Activated CD4-positive, alpha-beta memory T cell treated with anti-CD3 and anti-CD28 coated beads for 36 hours (primary cell): ENCODE measurements at regions not wholly inside any gene's neighbourhood (a gene's known extent, or its start where the extent isn't known, plus 50 kb on each side); places are given as distances from the start of the nearest gene placed in this dataset.

Source experiments
- CTCF ChIA-PET: fragments of 350-600 bp; sonication (Branson Sonifier 250); formaldehyde crosslinking; loops from one replicate; lab custom pipeline; 2021; ENCODE audit warnings: antibody characterized with exemption, inconsistent platforms; lab: Charles Lee
- POLR2A ChIA-PET: fragments of 350-600 bp; sonication (Branson Sonifier 250); formaldehyde crosslinking; loops from one replicate; lab custom pipeline; 2021; ENCODE audit warnings: antibody characterized with exemption; lab: Charles Lee
- DNase-seq: peaks from one replicate; pipeline ENCODE4 v3.0.0-alpha.2; 2020
- H3K27ac Mint-ChIP-seq: one replicate; pipeline ENCODE4 v1.8.0; 2021; ENCODE audit warnings: mixed read lengths
- H3K27me3 Mint-ChIP-seq: one replicate; pipeline ENCODE4 v1.8.0; 2021; ENCODE audit warnings: mixed read lengths
- H3K36me3 Mint-ChIP-seq: one replicate; pipeline ENCODE4 v1.8.0; 2021; ENCODE audit warnings: mixed read lengths
- H3K4me1 Mint-ChIP-seq: one replicate; pipeline ENCODE4 v1.8.0; 2021; ENCODE audit warnings: low read depth, mixed read lengths
- H3K4me3 Mint-ChIP-seq: one replicate; pipeline ENCODE4 v1.8.0; 2021; ENCODE audit warnings: mild to moderate bottlenecking, mixed read lengths
- H3K9me3 Mint-ChIP-seq: one replicate; pipeline ENCODE4 v1.8.0; 2021; ENCODE audit warnings: mixed read lengths
- intact Hi-C: fragments of 100-400 bp; cut with micrococcal nuclease; formaldehyde crosslinking; loops from one replicate; pipeline ENCODE4 v1.15.1; 2023

GRCh38 chr15:91784973-91785709 is 68.4 kb upstream of the SLCO3A1 start:
- Mint-ChIP-seq H3K36me3 (no peaks in the 10 kb centered on the region), H3K27me3 (peaks cover 17% of the 10 kb centered on the region), H3K4me1 (no peaks in the 10 kb centered on the region), H3K9me3 (no peaks in the 10 kb centered on the region), H3K27ac (no peak overlapping the region), H3K4me3 (no peak overlapping the region)
- DNase-seq, result no peak
- ChIA-PET POLR2A (no interaction called here), CTCF (no interaction called here)
- intact Hi-C loops, result no loop called here

DNA sequence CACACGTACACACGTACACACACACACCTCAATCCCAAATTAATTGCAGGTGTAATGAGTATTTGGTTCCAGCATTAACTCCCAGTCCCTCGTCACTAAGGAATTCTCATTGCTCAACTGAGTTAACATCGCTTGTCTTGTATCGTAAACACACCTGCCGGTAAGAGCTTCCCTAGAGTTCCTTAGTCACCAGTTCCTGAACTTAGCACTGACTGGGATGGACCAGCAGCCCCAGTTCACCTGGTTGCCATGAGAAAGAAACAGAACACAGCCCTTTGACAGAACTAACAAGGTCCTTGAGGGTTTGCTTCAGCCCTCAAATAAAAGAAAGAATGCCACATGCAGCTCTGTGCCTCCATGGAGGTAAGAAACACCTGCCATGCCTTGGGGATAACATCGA is 66.3 kb upstream of the SLCO3A1 start:
- no peaks in the 10 kb centered on the region for H3K36me3 Mint-ChIP-seq
- no peak overlapping the region for H3K27ac Mint-ChIP-seq
- H3K27me3 Mint-ChIP-seq, result peaks cover 10% of the 10 kb centered on the region
- intact Hi-C loops, result no loop called here
- POLR2A ChIA-PET, result no interaction called here
- H3K4me1 Mint-ChIP-seq, result no peaks in the 10 kb centered on the region
- H3K4me3 Mint-ChIP-seq, result no peak overlapping the region
- CTCF ChIA-PET, result no interaction called here
- DNase-seq, result no peak
- no peaks in the 10 kb centered on the region for H3K9me3 Mint-ChIP-seq

GRCh38 chr15:91789136-91789535 is 64.4 kb upstream of the SLCO3A1 start:
- Mint-ChIP-seq H3K27ac (no peak overlapping the region), H3K9me3 (no peaks in the 10 kb centered on the region), H3K4me1 (no peaks in the 10 kb centered on the region), H3K4me3 (no peak overlapping the region), H3K36me3 (no peaks in the 10 kb centered on the region), H3K27me3 (peaks cover 15% of the 10 kb centered on the region)
- DNase-seq, result no peak
- POLR2A ChIA-PET, result no interaction called here
- intact Hi-C loops, result no loop called here
- CTCF ChIA-PET, result no interaction called here

- ChIA-PET POLR2A (no interaction called here), CTCF (no interaction called here)
- H3K4me3 Mint-ChIP-seq, result no peak overlapping the region
- H3K4me1 Mint-ChIP-seq, result no peaks in the 10 kb centered on the region
- no peak for DNase-seq
- intact Hi-C loops, result no loop called here
- no peaks in the 10 kb centered on the region for H3K9me3 Mint-ChIP-seq
- peaks cover 13% of the 10 kb centered on the region for H3K27me3 Mint-ChIP-seq
- H3K36me3 Mint-ChIP-seq, result no peaks in the 10 kb centered on the region
- H3K27ac Mint-ChIP-seq, result no peak overlapping the region
Measured at GRCh38 chr15:91790836-91791235, 62.7 kb upstream of the SLCO3A1 start.

DNA sequence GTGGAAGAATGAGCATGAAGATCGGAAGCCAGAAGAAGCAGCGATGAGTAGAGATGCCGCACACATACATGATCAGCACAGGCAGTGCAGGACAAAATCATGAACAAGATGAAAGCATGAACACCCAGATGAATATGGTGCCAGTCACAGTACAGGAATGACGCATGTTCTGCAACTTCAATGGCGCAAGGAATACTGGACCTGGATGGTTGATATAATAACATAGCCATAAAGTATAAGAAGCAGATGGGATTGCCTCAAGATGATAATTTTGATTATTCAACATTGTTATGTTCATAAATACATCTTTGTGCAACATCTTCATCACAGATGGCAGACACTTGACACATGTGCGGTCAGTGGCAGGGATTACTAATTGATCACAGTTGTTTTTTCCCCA is 59.7 kb upstream of the SLCO3A1 start:
- POLR2A ChIA-PET, result no interaction called here
- Mint-ChIP-seq H3K36me3 (no peaks in the 10 kb centered on the region), H3K9me3 (no peaks in the 10 kb centered on the region), H3K27me3 (peaks cover 13% of the 10 kb centered on the region), H3K4me1 (no peaks in the 10 kb centered on the region), H3K4me3 (no peak overlapping the region), H3K27ac (no peak overlapping the region)
- no peak for DNase-seq
- CTCF ChIA-PET, result no interaction called here
- intact Hi-C loops, result no loop called here

GRCh38 chr15:91795235-91795634 is 58.3 kb upstream of the SLCO3A1 start:
- Mint-ChIP-seq H3K27me3 (peaks cover 11% of the 10 kb centered on the region), H3K27ac (no peak overlapping the region), H3K36me3 (no peaks in the 10 kb centered on the region), H3K9me3 (no peaks in the 10 kb centered on the region), H3K4me1 (no peaks in the 10 kb centered on the region), H3K4me3 (no peak overlapping the region)
- ChIA-PET POLR2A (no interaction called here), CTCF (no interaction called here)
- no peak for DNase-seq
- intact Hi-C loops, result no loop called here

GRCh38 chr15:91801836-91802534 is 51.5 kb upstream of the SLCO3A1 start:
- intact Hi-C loops, result no loop called here
- no peak overlapping the region for H3K27ac Mint-ChIP-seq
- ChIA-PET POLR2A (no interaction called here), CTCF (interaction anchor here (0.9 to 1.1 kb wide), 3 partner anchors 9 to 96 kb away, joined by 3 read pairs; no protein-coding TSS in a partner anchor)
- H3K9me3 Mint-ChIP-seq, result no peaks in the 10 kb centered on the region
- peaks cover 11% of the 10 kb centered on the region for H3K27me3 Mint-ChIP-seq
- no peaks in the 10 kb centered on the region for H3K4me1 Mint-ChIP-seq
- H3K36me3 Mint-ChIP-seq, result no peaks in the 10 kb centered on the region
- no peak overlapping the region for H3K4me3 Mint-ChIP-seq
- DNase-seq, result no peak

- Mint-ChIP-seq H3K9me3 (no peaks in the 10 kb centered on the region), H3K36me3 (no peaks in the 10 kb centered on the region), H3K27ac (no peak overlapping the region), H3K4me1 (no peaks in the 10 kb centered on the region), H3K4me3 (no peak overlapping the region), H3K27me3 (peaks cover 14% of the 10 kb centered on the region)
- ChIA-PET CTCF (interaction anchor here (0.9 to 1.1 kb wide), 2 partner anchors 10 to 47 kb away, joined by 3 read pairs; no protein-coding TSS in a partner anchor), POLR2A (no interaction called here)
- intact Hi-C loops, result no loop called here
- no peak for DNase-seq
Measured at GRCh38 chr15:91803260-91803659, 50.2 kb upstream of the SLCO3A1 start.
